ENCODE measurements at regions not wholly inside any gene's neighbourhood (a gene's known extent, or its start where the extent isn't known, plus 50 kb on each side); places are given as distances from the start of the nearest gene placed in this dataset.

DNA sequence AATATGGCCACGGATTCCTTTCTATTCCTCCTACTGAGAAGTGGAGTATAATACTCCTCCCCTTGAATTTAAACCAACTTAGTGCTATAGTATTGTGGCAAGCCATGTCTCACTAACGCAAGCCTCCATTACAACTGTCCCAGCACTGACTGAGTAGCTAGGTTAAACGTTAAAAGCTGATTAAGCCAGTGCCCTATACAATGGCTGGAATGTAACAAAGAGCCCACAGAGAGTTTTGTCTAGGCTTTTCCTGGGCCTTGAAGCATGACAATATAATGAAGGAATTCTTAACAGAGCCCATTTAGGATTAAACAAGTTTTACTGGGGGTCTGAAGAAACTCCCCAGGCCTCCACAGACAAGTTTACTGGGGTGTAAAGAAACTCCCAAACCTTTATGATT, 254.5 kb upstream of the DACH1 start:
- TF ChIP-seq RAD21 (IDR thresholded peaks at IDR 0.05; ENCODE audit: low read length), result no peak
- no peak for TF ChIP-seq EP300 (IDR thresholded peaks at IDR 0.05; ENCODE audit: borderline replicate concordance in 1 of 2, low read depth in 1 of 2, low read length in 1 of 2)
- TF ChIP-seq, protein P1, sequence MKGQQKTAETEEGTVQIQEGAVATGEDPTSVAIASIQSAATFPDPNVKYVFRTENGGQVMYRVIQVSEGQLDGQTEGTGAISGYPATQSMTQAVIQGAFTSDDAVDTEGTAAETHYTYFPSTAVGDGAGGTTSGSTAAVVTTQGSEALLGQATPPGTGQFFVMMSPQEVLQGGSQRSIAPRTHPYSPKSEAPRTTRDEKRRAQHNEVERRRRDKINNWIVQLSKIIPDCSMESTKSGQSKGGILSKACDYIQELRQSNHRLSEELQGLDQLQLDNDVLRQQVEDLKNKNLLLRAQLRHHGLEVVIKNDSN (IDR thresholded peaks at IDR 0.05; ENCODE audit: borderline replicate concordance, low read depth), result no peak
- no peak for TF ChIP-seq TAF1 (IDR thresholded peaks at IDR 0.05; ENCODE audit: borderline replicate concordance, low read depth, low read length)
- no peak for TF ChIP-seq CHD2 (IDR thresholded peaks at IDR 0.05; ENCODE audit: low read length, partially characterized antibody)
- no peak for TF ChIP-seq TCF12 (IDR thresholded peaks at IDR 0.05)
- TF ChIP-seq REST (IDR thresholded peaks at IDR 0.05; ENCODE audit: low read depth, low read length), result no peak
- TF ChIP-seq IRF3 (IDR thresholded peaks at IDR 0.05; ENCODE audit: low read depth, low read length), result no peak
- TF ChIP-seq FOXJ3 (CRISPR knock-in tag; IDR thresholded peaks at IDR 0.05), result no peak
- no peak for TF ChIP-seq ELF1 (IDR thresholded peaks at IDR 0.05)
- no peak for TF ChIP-seq SMC3 (IDR thresholded peaks at IDR 0.05; ENCODE audit: low read depth, low read length)
- no peak for TF ChIP-seq CTCF (IDR thresholded peaks at IDR 0.05)
- TF ChIP-seq NFIC (IDR thresholded peaks at IDR 0.05; ENCODE audit: borderline replicate concordance), result no peak
- TF ChIP-seq GATA2 (CRISPR knock-in tag; IDR thresholded peaks at IDR 0.05), result no peak
- TF ChIP-seq RFX5 (IDR thresholded peaks at IDR 0.05; ENCODE audit: low read length), result no peak
- TF ChIP-seq RXRA (IDR thresholded peaks at IDR 0.05; ENCODE audit: borderline replicate concordance, low read depth), result no peak
- H3K9me2 ChIP-seq, result no peaks in the 10 kb centered on the region
- H3K36me3 ChIP-seq (replicated peaks in 1 of 2; ENCODE audit: control insufficient read depth in 1 of 2, insufficient read depth in 2 of 2, low read length in 1 of 2), result no peaks in the 10 kb centered on the region
- no peaks in the 10 kb centered on the region for H3K79me2 ChIP-seq (ENCODE audit: insufficient read depth)
- POLR2A ChIA-PET, result no interaction called here
- peaks cover 0 to 8% of the 10 kb centered on the region in 2 experiments; a peak in 1 of 4 replicates for H3K4me1 ChIP-seq (ENCODE audit: control insufficient read depth in 1 of 2, insufficient read depth in 2 of 2, low read depth in 1 of 2, low read length in 1 of 2)
- no peak overlapping the region for H3K4me2 ChIP-seq
- no peaks in the 10 kb centered on the region for H4K20me1 ChIP-seq (ENCODE audit: insufficient read depth)
- H3K4me3 ChIP-seq (ENCODE audit: low read depth in 2 of 2, low read length in 1 of 2), result no peak overlapping the region
- H3K9me3 ChIP-seq, result no peaks in the 10 kb centered on the region
- H3K27me3 ChIP-seq (ENCODE audit: insufficient read depth), result no peaks in the 10 kb centered on the region
- DNase-seq, result no peak
- 75% methylated on average over 3 of the region's 3 CpGs for WGBS (ENCODE audit: low lambda C conversion rate)
- H3K9ac ChIP-seq, result no peak overlapping the region
- H3K27ac ChIP-seq (ENCODE audit: low read depth in 2 of 2, low read length in 1 of 2), result no peak overlapping the region
- H2AFZ ChIP-seq (ENCODE audit: low read depth), result no peak overlapping the region
- CTCF ChIA-PET, result no interaction called here
- H3F3A ChIP-seq (replicated peaks; ENCODE audit: insufficient read depth), result peaks cover 16% of the 10 kb centered on the region

Data from SK-N-SH (cell line).